GM23338 (cell line): ENCODE measurements at regions not wholly inside any gene's neighbourhood (a gene's known extent, or its start where the extent isn't known, plus 50 kb on each side); places are given as distances from the start of the nearest gene placed in this dataset.

ENCODE experiments used
- ATAC-seq: fragments of 200-7000 bp; cut with Tn5 transposase; 3 replicates; pipeline ENCODE4 v1.9.1; 2020
- DNase-seq: peaks from one replicate; pipeline ENCODE4 v3.0.0-alpha.2; 2015; ENCODE audit warnings: low spot score
- H2AFZ ChIP-seq: fragments of 200-600 bp; sonication (generic); 2 replicates; pipeline ENCODE4 v1.8.0; 2016; ENCODE audit warnings: antibody characterized with exemption, mild to moderate bottlenecking, moderate library complexity
- H3F3A ChIP-seq: fragments of 200-600 bp; sonication (generic); replicated peaks from 2 replicates; pipeline ENCODE4 v1.8.0; 2017; ENCODE audit warnings: antibody characterized with exemption, mixed run types, low read depth
- H3K27ac ChIP-seq: fragments of 200-600 bp; sonication (generic); 2 replicates; pipeline ENCODE4 v1.6.1; 2016; ENCODE audit warnings: low read depth
- H3K27me3 ChIP-seq: fragments of 200-600 bp; sonication (generic); 2 replicates; pipeline ENCODE4 v1.8.0; 2016; ENCODE audit warnings: mild to moderate bottlenecking, mixed run types, moderate library complexity; ENCODE audit not compliant: insufficient read depth
- H3K36me3 ChIP-seq: fragments of 200-600 bp; sonication (generic); 2 replicates; pipeline ENCODE4 v1.8.0; 2016; ENCODE audit warnings: mild to moderate bottlenecking; ENCODE audit not compliant: insufficient read depth
- H3K4me1 ChIP-seq: fragments of 200-600 bp; sonication (generic); 2 replicates; pipeline ENCODE4 v1.8.0; 2016; ENCODE audit warnings: mild to moderate bottlenecking, moderate library complexity; ENCODE audit not compliant: insufficient read depth
- H3K4me2 ChIP-seq: fragments of 200-600 bp; sonication (generic); 2 replicates; pipeline ENCODE4 v1.7.1; 2017; ENCODE audit warnings: mixed run types
- H3K4me3 ChIP-seq: fragments of 200-600 bp; sonication (generic); 2 replicates; pipeline ENCODE4 v1.6.1; 2016; ENCODE audit warnings: mixed run types
- H3K79me2 ChIP-seq: fragments of 200-600 bp; sonication (generic); replicated peaks from 2 replicates; pipeline ENCODE4 v1.8.0; 2017; ENCODE audit warnings: mild to moderate bottlenecking; ENCODE audit not compliant: insufficient read depth
- H3K9me2 ChIP-seq: fragments of 200-600 bp; sonication (generic); 2 replicates; pipeline ENCODE4 v1.8.0; 2017; ENCODE audit not compliant: insufficient read depth
- H4K20me1 ChIP-seq: fragments of 200-600 bp; sonication (generic); replicated peaks from 2 replicates; pipeline ENCODE4 v1.8.0; 2017; ENCODE audit warnings: mild to moderate bottlenecking; ENCODE audit not compliant: insufficient read depth
- H3K27ac Mint-ChIP-seq: 2 replicates; pipeline ENCODE4 v1.8.0; 2020; ENCODE audit warnings: inconsistent platforms, mild to moderate bottlenecking, moderate library complexity, mixed read lengths
- H3K27me3 Mint-ChIP-seq: 3 replicates; pipeline ENCODE4 v1.8.0; 2022; ENCODE audit warnings: low read depth, mild to moderate bottlenecking, moderate library complexity, mixed read lengths, inconsistent platforms; ENCODE audit not compliant: insufficient read depth, poor library complexity
- H3K36me3 Mint-ChIP-seq: 3 replicates; pipeline ENCODE4 v1.8.0; 2021; ENCODE audit warnings: low read depth, mild to moderate bottlenecking, inconsistent platforms, moderate library complexity, mixed read lengths
- H3K4me1 Mint-ChIP-seq: 3 replicates; pipeline ENCODE4 v1.8.0; 2020; ENCODE audit warnings: mild to moderate bottlenecking, inconsistent platforms, mixed read lengths
- H3K4me3 Mint-ChIP-seq: 3 replicates; pipeline ENCODE4 v1.8.0; 2021; ENCODE audit warnings: moderate library complexity, mild to moderate bottlenecking, inconsistent platforms, mixed read lengths
- H3K9me3 Mint-ChIP-seq: 3 replicates; pipeline ENCODE4 v1.8.0; 2020; ENCODE audit warnings: moderate library complexity, mild to moderate bottlenecking, inconsistent platforms, mixed read lengths
- EZH2phosphoT487 ChIP-seq: fragments of 200-600 bp; sonication (generic); IDR thresholded peaks from one replicate; pipeline ENCODE4 v1.8.1; 2018; ENCODE audit warnings: antibody characterized with exemption; ENCODE audit not compliant: unreplicated experiment
- JUNB ChIP-seq: IDR thresholded peaks from one replicate; pipeline ENCODE4 v1.6.1; 2016; ENCODE audit warnings: antibody characterized with exemption; ENCODE audit not compliant: unreplicated experiment
- POLR2AphosphoS5 ChIP-seq: IDR thresholded peaks from 2 replicates; pipeline ENCODE4 v1.6.1; 2016; ENCODE audit warnings: antibody characterized with exemption, low read depth
- ZNF331 ChIP-seq: fragments of 250-450 bp; sonication (Bioruptor Pico); IDR thresholded peaks from 2 replicates; pipeline ENCODE4 v1.5.0; 2020; ENCODE audit warnings: low read depth, mild to moderate bottlenecking, moderate library complexity
- TF ChIP-seq, protein P1 (sequence below): fragments of 250-450 bp; sonication (Bioruptor Pico); IDR thresholded peaks from 2 replicates; pipeline ENCODE4 v1.5.0; 2020; ENCODE audit warnings: mild to moderate bottlenecking, moderate library complexity
- TF ChIP-seq, protein P2 (sequence below): IDR thresholded peaks from 2 replicates; pipeline ENCODE4 v1.6.1; 2016; ENCODE audit warnings: antibody characterized with exemption

- H3K9me3 Mint-ChIP-seq, result no peaks in the 10 kb centered on the region
- no peak overlapping the region for H3K4me3 Mint-ChIP-seq
- H3K27ac Mint-ChIP-seq, result no peak overlapping the region
- no peak overlapping the region for H3K27ac ChIP-seq
- no peaks in the 10 kb centered on the region for H3F3A ChIP-seq
- ATAC-seq (no peak), DNase-seq (no peak)
- no peaks in the 10 kb centered on the region for H3K36me3 Mint-ChIP-seq
- 0 out of 2 replicates have a peak, but pooled peaks cover 3% of the 10 kb centered on the region for H3K4me1 ChIP-seq
- no peaks in the 10 kb centered on the region for H3K36me3 ChIP-seq
- H3K79me2 ChIP-seq, result no peaks in the 10 kb centered on the region
- peaks cover 1% of the 10 kb centered on the region for H3K27me3 Mint-ChIP-seq
- TF ChIP-seq, protein P1, sequence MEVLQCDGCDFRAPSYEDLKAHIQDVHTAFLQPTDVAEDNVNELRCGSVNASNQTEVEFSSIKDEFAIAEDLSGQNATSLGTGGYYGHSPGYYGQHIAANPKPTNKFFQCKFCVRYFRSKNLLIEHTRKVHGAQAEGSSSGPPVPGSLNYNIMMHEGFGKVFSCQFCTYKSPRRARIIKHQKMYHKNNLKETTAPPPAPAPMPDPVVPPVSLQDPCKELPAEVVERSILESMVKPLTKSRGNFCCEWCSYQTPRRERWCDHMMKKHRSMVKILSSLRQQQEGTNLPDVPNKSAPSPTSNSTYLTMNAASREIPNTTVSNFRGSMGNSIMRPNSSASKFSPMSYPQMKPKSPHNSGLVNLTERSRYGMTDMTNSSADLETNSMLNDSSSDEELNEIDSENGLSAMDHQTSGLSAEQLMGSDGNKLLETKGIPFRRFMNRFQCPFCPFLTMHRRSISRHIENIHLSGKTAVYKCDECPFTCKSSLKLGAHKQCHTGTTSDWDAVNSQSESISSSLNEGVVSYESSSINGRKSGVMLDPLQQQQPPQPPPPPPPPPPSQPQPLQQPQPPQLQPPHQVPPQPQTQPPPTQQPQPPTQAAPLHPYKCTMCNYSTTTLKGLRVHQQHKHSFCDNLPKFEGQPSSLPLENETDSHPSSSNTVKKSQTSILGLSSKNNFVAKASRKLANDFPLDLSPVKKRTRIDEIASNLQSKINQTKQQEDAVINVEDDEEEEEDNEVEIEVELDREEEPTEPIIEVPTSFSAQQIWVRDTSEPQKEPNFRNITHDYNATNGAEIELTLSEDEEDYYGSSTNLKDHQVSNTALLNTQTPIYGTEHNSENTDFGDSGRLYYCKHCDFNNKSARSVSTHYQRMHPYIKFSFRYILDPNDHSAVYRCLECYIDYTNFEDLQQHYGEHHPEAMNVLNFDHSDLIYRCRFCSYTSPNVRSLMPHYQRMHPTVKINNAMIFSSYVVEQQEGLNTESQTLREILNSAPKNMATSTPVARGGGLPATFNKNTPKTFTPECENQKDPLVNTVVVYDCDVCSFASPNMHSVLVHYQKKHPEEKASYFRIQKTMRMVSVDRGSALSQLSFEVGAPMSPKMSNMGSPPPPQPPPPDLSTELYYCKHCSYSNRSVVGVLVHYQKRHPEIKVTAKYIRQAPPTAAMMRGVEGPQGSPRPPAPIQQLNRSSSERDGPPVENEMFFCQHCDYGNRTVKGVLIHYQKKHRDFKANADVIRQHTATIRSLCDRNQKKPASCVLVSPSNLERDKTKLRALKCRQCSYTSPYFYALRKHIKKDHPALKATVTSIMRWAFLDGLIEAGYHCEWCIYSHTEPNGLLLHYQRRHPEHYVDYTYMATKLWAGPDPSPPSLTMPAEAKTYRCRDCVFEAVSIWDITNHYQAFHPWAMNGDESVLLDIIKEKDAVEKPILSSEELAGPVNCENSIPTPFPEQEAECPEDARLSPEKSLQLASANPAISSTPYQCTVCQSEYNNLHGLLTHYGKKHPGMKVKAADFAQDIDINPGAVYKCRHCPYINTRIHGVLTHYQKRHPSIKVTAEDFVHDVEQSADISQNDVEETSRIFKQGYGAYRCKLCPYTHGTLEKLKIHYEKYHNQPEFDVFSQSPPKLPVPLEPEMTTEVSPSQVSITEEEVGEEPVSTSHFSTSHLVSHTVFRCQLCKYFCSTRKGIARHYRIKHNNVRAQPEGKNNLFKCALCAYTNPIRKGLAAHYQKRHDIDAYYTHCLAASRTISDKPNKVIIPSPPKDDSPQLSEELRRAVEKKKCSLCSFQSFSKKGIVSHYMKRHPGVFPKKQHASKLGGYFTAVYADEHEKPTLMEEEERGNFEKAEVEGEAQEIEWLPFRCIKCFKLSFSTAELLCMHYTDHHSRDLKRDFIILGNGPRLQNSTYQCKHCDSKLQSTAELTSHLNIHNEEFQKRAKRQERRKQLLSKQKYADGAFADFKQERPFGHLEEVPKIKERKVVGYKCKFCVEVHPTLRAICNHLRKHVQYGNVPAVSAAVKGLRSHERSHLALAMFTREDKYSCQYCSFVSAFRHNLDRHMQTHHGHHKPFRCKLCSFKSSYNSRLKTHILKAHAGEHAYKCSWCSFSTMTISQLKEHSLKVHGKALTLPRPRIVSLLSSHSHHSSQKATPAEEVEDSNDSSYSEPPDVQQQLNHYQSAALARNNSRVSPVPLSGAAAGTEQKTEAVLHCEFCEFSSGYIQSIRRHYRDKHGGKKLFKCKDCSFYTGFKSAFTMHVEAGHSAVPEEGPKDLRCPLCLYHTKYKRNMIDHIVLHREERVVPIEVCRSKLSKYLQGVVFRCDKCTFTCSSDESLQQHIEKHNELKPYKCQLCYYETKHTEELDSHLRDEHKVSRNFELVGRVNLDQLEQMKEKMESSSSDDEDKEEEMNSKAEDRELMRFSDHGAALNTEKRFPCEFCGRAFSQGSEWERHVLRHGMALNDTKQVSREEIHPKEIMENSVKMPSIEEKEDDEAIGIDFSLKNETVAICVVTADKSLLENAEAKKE (CRISPR knock-in tag), result no peak
- TF ChIP-seq JUNB (no peak), POLR2AphosphoS5 (no peak)
- TF ChIP-seq, protein P2, sequence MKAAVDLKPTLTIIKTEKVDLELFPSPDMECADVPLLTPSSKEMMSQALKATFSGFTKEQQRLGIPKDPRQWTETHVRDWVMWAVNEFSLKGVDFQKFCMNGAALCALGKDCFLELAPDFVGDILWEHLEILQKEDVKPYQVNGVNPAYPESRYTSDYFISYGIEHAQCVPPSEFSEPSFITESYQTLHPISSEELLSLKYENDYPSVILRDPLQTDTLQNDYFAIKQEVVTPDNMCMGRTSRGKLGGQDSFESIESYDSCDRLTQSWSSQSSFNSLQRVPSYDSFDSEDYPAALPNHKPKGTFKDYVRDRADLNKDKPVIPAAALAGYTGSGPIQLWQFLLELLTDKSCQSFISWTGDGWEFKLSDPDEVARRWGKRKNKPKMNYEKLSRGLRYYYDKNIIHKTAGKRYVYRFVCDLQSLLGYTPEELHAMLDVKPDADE, result no peak
- H3K4me3 ChIP-seq, result no peak overlapping the region
- H3K9me2 ChIP-seq, result peaks cover 7% of the 10 kb centered on the region; the same call in 1 of the 2 replicates
- H3K4me2 ChIP-seq, result no peak overlapping the region
- H4K20me1 ChIP-seq, result no peaks in the 10 kb centered on the region
- no peaks in the 10 kb centered on the region for H3K27me3 ChIP-seq
- peaks cover 3% of the 10 kb centered on the region; the same call in 2 of the 3 replicates for H3K4me1 Mint-ChIP-seq
- no peak overlapping the region for H2AFZ ChIP-seq
Measured at GRCh38 chr18:27838225-27838624, 338.7 kb downstream of the CDH2 start.

- ATAC-seq, result no peak
- Histone ChIP-seq H3K36me3 (no peaks in the 10 kb centered on the region), H3K27ac (no peak overlapping the region), H3K9me2 (peaks cover 7% of the 10 kb centered on the region), H3K27me3 (no peaks in the 10 kb centered on the region), H3K4me2 (no peak overlapping the region; the same call in 1 of the 2 replicates), H3F3A (no peaks in the 10 kb centered on the region), H3K4me3 (no peak overlapping the region), H4K20me1 (no peaks in the 10 kb centered on the region), H3K4me1 (peaks cover 15% of the 10 kb centered on the region), H2AFZ (no peak overlapping the region), H3K79me2 (no peaks in the 10 kb centered on the region)
- Mint-ChIP-seq H3K4me1 (peaks cover 9% of the 10 kb centered on the region), H3K27me3 (no peaks in the 10 kb centered on the region), H3K27ac (no peak overlapping the region), H3K9me3 (peaks cover 11% of the 10 kb centered on the region), H3K4me3 (no peak overlapping the region), H3K36me3 (no peaks in the 10 kb centered on the region)
- DNase-seq, result no peak
- TF ChIP-seq EZH2phosphoT487 (no peak), ZNF331 (CRISPR knock-in tag) (no peak)
- TF ChIP-seq, protein P1 (CRISPR knock-in tag), result no peak
Measured at GRCh38 chr18:27826101-27826500, 350.8 kb downstream of the CDH2 start.
